ENCODE measurements at regions not wholly inside any gene's neighbourhood (a gene's known extent, or its start where the extent isn't known, plus 50 kb on each side); places are given as distances from the start of the nearest gene placed in this dataset.
"Not testable (repeated sequence)": the region's sequence is repeated elsewhere in the genome, so short reads cannot be mapped to it uniquely, and the experiment has no call there.

DNA sequence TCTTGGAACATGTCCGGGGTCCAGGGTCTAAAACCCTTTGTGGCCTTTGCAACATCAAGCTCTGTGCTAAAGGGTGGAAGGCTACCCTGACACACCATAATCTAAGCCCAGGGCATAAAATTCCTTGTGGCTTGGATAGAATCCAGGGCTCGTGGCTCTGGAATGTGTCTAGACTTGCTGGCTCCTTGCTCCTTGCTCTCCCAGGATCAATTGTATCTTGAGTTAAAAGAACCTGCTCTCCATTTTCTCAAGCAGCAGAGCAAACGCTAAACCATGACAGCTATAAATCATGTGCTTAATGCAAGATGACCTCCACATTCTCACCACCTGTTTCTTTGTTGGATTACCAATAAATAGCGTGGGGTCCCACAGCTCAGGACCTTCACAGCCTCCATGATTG lies 1140.9 kb upstream of the TMPRSS15 start:
- DNase-seq = not testable (repeated sequence)

DNA sequence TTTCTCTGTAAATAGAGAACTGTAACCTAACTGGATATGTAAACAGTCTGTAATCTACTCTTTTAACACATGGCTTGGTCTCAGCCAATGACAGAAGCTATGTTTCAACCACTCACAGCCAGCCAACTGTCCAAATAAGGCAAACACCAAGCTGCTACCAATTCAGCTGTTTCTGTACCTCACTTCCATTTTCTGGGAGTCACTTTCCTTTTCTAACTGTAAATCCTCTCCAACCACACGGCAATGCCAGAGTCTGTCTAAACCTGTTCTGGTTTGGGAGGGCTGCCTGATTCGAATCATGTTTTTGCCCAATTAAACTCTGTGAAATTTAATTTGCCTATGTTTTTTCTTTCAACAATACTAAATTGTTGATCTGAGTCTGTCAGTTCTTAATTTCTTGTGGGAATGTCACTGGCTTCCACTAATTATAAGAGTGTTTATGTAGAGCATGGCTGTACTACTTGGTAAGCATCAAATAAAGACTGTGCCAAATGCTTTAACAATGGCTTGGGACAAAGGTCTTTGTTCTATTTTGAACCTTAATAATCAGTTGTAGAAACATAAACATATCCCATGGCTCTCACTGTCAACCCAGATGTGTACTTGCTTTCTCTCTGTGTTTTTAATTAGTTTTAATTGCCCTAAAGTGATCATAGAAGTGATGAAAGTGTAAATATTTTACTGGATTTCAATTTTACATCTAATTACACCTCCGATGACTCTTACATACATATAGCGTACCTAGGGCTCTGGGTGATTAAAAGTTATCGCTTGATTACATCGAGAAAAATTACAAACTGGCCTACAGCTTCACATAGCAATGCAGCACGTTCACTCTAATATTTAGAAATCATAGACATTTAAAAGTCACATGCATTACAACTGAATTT lies 1144.6 kb upstream of the TMPRSS15 start:
- no peak for DNase-seq

DNA sequence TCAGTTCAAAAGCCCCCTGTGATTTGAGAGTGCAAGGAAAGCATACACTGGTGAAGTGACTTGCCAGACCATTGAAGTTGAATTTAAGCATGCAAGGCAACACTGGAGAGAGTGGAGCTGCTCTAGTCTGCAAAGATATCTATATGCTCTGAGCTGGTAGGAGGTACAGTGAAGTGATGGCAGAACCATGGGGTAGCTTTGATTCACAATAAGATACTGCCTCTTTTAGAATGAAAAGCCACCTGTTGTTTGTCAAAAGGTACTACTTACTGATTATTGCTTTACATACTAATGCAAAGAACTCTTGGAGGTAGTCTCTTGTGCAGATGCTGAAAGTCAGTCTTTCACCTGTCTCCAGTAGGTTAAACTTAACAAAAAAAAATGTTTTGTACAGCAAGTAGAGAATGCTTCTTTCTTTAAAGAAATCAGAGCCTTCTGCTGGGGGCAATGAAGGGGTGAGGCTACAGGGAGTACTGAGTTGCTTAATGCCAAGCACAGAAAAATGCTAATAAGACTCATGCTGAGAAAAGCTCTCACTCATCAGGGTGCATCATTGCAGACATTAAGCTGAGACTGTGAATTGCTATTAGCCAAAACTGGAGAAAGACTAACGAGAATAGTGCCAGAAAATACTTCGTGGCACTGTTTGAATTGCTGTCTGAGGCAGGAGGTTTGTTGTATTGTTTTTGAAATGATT lies 1150.5 kb upstream of the TMPRSS15 start:
- no peak for DNase-seq

DNA sequence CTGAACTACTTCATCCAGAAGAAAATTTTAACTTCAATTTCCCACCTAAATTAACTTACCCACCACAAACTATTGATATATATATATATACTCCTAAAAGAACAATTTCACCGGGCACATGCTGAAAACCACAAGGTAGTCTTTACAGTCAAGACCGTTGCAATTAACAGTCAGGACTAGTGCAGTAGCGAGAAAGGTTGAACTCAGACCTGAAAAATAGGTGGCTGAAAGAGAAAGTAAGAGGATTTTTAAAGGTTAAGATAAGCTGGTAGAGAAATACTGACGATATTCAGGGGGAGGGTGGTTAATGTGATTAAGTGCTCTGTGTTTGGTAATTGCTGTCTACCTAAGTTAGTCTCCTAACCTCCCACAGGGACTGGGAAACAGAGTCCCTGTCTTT lies 1153.5 kb upstream of the TMPRSS15 start:
- no peak for DNase-seq

DNA sequence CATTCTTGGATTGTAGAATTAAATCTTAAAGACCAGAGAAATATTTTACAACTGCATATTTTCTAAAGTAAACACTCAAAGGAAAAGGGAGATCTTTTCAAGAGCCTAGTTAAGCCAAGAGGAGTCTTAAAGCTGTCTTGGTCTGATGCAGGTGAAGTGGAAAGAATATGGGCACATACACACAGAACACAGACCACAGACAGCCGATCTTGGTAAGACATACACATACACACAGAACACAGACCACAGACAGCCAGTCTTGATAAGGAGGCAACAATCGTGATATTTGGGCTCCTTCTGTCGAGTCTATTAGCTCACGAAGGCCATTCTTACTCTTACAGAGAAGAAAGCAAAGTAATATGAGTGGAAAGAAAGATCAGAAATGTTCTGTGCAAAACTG lies 1153.9 kb upstream of the TMPRSS15 start:
- DNase-seq = no peak

- DNase-seq = no peak
These were observed 1162.0 kb upstream of the TMPRSS15 start for GRCh38 chr21:19565587-19565986.

DNA sequence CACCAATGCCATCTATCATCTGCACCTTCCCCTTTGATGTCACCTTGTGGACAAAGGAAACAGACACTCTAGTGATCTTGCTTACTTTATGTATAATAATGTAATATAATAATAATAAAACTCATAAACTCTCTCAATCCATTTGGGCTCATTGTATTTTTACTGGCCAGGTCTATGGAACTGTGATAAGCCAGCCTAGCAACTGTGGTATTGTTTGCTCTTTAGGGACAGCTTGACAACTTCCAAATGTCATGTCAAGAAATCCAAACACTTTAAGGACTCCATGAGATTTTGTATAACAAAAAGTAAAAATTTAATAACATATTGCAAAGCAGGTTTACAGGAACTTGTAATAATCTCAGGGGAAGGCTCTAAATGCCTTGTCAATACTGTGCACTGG lies 1163.4 kb upstream of the TMPRSS15 start:
- no peak for DNase-seq

- DNase-seq = no peak
These were observed 1173.8 kb upstream of the TMPRSS15 start for GRCh38 chr21:19577381-19577780.

DNA sequence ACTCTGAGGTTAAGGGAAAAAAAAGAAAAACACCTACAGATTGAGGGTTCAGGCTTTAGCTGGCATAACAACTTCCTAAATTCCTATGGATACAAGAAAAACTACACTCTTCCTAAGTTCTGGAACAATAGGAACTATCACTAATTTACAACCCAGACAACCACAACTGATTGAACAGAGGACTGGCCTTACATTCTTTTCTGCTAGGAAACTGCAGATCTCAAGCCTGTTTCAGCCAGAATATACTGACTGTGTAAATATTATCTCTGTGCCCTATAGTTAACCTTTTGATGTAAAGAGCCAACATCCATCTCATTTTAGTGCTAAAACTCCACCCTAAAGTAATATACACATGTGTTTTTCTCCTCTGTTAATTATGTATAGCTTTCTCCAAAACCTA lies 1186.5 kb upstream of the TMPRSS15 start:
- no peak for DNase-seq

GRCh38 chr21:19603011-19603593 lies 1199.5 kb upstream of the TMPRSS15 start:
- DNase-seq = no peak

- no peak for DNase-seq
These were observed 1204.6 kb upstream of the TMPRSS15 start for GRCh38 chr21:19608101-19608621.

DNA sequence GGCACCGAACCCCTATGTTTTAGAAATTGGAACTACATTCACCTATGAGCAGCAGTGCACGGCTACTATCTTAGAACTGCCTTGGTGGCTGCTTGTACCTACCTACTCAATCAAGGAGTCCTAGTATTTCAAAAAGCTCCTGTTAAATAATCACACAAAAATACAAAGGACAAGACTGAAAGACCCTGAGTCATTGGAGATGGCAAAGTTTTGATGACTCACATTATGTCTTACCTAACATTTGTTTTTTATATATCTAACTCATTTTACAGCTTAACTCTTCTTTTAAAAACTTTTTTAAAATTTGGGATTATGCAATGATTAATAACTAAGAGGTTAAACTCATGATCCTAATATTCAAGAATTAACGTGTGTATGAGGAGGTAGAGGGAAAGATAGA lies 1206.0 kb upstream of the TMPRSS15 start:
- DNase-seq = no peak

DNA sequence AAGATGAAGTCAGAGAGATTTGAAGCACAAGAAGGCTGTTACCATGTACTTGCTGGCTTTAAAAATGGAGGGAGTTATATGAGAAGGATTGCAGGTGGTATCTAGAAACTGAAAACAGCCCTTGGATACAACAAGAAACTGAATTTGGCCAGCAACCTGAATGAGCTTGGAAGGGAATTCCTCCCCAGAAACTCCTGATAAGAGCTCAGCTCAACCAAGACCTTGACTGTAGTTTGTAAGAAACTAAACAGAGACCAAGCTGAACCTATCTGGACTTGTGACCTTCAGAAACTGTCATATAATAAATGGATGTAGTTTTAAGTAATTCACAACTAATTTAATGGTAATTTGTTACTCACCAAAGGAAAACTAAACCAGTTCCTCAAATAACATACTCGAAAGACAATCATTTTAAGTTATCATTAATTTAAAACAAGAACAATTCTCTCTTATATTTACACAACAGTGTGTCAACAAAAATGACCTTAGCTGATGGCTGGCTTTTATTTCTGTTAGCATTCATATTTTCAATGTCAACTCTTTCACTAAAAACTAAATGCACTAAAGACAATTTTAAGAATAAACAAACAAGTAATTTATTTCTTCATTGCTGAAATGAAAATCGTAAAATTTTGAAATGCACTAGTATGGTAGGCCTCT lies 1218.4 kb upstream of the TMPRSS15 start:
- DNase-seq = no peak

DNA sequence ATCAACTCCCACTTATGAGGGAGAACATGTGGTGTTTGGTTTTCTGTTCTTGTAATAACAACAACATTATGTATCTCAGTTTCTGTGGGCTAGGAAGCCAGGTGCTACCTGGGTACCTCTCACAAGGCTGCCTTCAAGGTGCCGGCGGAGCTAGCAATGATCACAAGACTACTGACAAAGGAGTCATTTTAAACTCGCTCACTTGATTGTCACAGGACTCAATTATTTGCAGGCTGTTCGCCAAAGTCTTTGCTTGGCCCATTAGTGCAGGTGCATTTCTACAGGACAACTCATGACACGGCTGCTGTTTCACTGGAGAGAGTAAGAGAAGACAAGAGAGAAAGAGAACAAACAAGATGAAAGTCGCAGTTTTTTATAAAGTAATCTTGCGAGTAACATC lies 1237.4 kb upstream of the TMPRSS15 start:
- no peak for DNase-seq

DNA sequence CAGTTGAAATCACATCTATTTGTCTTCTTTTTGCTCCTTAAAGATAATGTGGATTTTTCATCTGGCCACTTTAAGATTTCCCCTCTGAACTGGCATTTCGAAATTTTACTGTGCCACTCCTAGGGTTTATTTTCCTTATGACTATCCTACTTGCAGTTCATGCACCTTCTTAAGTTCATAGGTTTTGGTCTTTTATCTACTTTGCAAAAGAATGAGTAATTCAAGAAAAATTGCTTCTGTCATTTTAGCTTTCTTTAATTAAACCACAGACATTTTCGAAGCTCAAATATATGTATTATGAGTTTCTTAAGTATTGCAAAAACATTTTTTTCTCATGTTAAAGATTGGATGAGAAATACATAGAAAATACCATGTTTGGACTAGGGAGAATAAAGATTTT lies 1244.8 kb upstream of the TMPRSS15 start:
- no peak for DNase-seq

GRCh38 chr21:19683492-19683891 lies 1279.9 kb upstream of the TMPRSS15 start:
- no peak for DNase-seq

DNA sequence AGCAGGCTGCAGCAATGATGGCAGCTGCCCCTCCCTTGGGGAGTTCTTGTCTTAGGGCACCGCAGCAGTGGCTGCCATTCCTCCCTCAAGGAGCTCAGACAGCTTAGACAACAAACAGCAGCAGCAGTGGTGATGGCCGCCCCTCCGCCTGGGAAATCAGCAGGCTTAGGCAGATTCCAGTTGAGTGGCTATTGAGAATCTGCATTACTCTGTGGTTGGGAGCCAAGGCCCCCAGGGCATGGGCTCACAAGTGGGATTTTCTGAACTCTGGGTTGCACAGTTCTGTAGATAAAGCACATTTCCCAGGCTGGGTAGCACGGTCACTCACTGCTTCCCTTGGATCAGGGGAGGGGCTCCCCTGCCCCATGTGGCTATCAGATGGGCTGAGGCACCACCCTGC lies 1280.7 kb upstream of the TMPRSS15 start:
- no peak for DNase-seq

GRCh38 chr21:19692231-19692630 lies 1288.6 kb upstream of the TMPRSS15 start:
- no peak for DNase-seq

GRCh38 chr21:19695796-19696195 lies 1292.2 kb upstream of the TMPRSS15 start:
- no peak for DNase-seq

- DNase-seq = no peak
These were observed 1296.9 kb upstream of the TMPRSS15 start for GRCh38 chr21:19700476-19700875.

DNA sequence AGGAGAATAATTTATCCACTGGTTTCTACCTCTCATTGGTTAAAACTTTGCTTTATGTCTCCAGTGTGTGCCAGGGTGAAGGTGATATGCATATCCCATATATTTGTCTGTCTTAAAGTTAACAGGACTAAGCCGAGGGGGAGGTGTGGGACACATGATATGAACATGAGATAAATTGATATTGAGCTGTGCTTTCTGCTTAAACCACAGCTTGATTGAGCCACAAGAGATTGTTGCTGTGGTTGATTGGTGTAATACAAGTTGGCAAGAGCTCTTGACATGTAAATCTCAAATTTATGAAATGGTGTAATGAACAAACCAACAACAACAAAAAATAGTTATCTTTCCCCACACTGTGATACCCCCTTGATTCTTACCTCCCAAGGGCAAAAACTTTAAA lies 1295.5 kb upstream of the NCAM2 start:
- no peak for DNase-seq

GRCh38 chr21:19704832-19705231 lies 1293.4 kb upstream of the NCAM2 start:
- no peak for DNase-seq

DNA sequence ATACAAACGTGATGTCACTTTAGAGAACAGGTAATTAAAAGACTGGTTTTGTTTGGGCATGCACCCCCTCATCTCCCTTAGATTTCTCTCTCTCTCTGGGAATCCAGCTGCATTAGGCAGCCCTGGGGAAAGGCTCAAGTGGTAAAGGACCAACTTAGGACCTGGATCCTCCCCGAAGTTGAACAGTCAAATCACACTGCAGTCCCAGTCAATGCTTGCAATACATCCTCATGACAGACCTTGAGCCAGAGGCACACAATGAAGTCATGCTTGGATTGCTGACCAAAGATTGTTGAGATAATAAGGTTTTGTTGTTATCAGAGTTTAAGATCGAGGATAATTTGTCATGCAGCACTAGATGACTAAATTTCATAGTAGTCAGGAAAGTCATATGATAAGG lies 1285.8 kb upstream of the NCAM2 start:
- DNase-seq = no peak

Measured in NCI-H510A treated with DMSO at 0.1 percent for 48 hours (cell line).